Keratinocyte (primary cell): ENCODE measurements at regions not wholly inside any gene's neighbourhood (a gene's known extent, or its start where the extent isn't known, plus 50 kb on each side); places are given as distances from the start of the nearest gene placed in this dataset.

Experiments
- EZH2 ChIP-seq: IDR thresholded peaks from one replicate; pipeline ENCODE4 v1.6.1; 2012; ENCODE audit warnings: inconsistent platforms, mild to moderate bottlenecking, low read length, moderate library complexity
- TF ChIP-seq, protein P1 (sequence below), 3 experiments: IDR thresholded peaks in 1 of 3; conservative IDR thresholded peaks in 1 of 3; optimal IDR thresholded peaks in 1 of 3; 2 replicates in 2 of 3; 3 replicates in 1 of 3; pipeline versions ENCODE3 to v1.5.1; 2011; ENCODE audit warnings: low read length in 3 of 3, mild to moderate bottlenecking in 3 of 3, moderate library complexity in 2 of 3, control low read depth in 1 of 3, inconsistent platforms in 1 of 3; ENCODE audit not compliant: insufficient read depth in 2 of 3; ENCODE audit errors: extremely low read depth in 1 of 3

GRCh38 chr21:41585199-41585994 is 77.4 kb upstream of the TMPRSS2 start:
- TF ChIP-seq, protein P1, sequence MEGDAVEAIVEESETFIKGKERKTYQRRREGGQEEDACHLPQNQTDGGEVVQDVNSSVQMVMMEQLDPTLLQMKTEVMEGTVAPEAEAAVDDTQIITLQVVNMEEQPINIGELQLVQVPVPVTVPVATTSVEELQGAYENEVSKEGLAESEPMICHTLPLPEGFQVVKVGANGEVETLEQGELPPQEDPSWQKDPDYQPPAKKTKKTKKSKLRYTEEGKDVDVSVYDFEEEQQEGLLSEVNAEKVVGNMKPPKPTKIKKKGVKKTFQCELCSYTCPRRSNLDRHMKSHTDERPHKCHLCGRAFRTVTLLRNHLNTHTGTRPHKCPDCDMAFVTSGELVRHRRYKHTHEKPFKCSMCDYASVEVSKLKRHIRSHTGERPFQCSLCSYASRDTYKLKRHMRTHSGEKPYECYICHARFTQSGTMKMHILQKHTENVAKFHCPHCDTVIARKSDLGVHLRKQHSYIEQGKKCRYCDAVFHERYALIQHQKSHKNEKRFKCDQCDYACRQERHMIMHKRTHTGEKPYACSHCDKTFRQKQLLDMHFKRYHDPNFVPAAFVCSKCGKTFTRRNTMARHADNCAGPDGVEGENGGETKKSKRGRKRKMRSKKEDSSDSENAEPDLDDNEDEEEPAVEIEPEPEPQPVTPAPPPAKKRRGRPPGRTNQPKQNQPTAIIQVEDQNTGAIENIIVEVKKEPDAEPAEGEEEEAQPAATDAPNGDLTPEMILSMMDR (optimal IDR thresholded peaks at IDR 0.05 in 1 of 3, IDR thresholded peaks at IDR 0.05 in 1 of 3, conservative IDR thresholded peaks at IDR 0.05 in 1 of 3; ENCODE audit: extremely low read depth in 1 of 3, insufficient read depth in 2 of 3, low read length in 3 of 3), result no peak
- no peak for TF ChIP-seq EZH2
